ENCODE measurements at regions not wholly inside any gene's neighbourhood (a gene's known extent, or its start where the extent isn't known, plus 50 kb on each side); places are given as distances from the start of the nearest gene placed in this dataset.

DNA sequence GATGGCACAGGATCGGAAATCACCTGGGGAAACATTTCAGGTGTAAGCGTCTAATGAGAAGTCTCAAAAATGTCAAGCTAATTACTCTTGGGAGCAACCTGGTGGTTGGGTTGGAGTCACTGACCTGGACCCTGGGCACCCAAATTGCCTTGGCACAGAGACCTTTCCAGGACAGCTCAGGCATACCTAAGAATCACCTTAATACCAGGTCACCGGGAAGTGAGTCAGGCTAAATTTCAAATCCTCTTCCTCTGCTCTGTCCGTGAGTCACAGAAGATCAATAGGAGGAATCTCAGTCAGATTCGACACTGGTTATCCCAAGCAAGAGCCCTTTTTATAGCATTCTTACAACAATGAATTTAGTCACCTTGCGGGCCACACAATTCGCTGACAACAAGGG, 179.6 kb upstream of the CAMK1G start:
- H3K4me3 ChIP-seq (ENCODE audit: low read depth, low read length) = no peak overlapping the region
- DNase-seq (ENCODE audit: low read depth) = no peak

DNA sequence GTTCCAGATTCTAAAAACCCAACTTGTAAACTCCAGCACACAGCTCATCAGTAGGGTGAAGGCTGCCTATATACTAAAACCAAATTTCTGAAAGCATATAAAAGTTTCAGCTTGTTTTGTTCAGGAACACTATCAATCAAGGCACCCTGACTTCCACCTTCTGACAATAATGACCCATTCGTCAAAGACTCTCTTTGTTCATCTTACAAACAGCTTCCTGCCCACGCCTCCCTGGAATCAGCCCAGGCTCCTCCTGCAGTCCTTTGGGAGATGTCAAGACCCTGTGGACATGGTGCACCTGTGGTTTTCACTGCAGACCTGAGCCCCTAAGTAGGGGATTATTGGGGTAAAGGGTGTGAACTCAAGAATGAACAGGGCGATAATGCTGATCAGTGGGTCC, 178.9 kb upstream of the CAMK1G start:
- TF ChIP-seq, protein P1, sequence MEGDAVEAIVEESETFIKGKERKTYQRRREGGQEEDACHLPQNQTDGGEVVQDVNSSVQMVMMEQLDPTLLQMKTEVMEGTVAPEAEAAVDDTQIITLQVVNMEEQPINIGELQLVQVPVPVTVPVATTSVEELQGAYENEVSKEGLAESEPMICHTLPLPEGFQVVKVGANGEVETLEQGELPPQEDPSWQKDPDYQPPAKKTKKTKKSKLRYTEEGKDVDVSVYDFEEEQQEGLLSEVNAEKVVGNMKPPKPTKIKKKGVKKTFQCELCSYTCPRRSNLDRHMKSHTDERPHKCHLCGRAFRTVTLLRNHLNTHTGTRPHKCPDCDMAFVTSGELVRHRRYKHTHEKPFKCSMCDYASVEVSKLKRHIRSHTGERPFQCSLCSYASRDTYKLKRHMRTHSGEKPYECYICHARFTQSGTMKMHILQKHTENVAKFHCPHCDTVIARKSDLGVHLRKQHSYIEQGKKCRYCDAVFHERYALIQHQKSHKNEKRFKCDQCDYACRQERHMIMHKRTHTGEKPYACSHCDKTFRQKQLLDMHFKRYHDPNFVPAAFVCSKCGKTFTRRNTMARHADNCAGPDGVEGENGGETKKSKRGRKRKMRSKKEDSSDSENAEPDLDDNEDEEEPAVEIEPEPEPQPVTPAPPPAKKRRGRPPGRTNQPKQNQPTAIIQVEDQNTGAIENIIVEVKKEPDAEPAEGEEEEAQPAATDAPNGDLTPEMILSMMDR (IDR thresholded peaks at IDR 0.05; ENCODE audit: low read depth, low read length, missing control alignments) = no peak
- DNase-seq (ENCODE audit: low read depth) = no peak
- no peak overlapping the region for H3K4me3 ChIP-seq (ENCODE audit: low read depth, low read length)

More for the DNA sequence above, 179.6 kb upstream of the CAMK1G start:
- TF ChIP-seq, protein P1 (IDR thresholded peaks at IDR 0.05; ENCODE audit: low read depth, low read length, missing control alignments) = no peak

DNA sequence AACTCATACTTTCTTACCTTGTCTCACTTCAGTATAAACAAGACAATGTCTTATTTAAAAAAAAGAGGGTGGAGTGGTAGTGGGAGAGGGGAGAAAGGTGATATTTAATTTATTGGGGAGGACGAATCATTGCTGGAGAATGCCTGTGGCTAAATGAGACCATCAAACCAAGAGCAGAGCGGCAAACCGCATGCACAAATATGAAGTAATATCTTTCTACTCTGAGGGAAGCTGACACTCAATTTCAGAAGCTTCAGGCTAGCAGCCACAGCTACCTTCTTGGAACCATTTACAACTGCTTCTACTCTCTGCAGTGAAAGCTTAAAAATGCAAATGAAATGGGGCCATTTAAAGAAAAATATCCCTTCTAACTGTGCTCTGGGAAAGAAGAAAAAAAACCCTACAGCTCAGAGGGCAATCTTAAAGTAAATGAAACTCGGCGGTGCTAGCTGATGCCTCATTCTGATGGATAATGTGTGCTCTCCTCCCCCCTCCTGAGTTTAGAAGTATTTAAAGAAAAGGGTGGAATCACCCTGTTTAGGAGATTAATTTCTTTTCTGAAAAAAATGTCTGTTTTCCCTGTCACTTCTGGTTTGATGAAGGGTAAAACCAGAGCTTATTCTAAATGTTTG, 178.2 kb upstream of the CAMK1G start:
- no peak for DNase-seq (ENCODE audit: low read depth)
- H3K4me3 ChIP-seq (ENCODE audit: low read depth, low read length) = no peak overlapping the region
- TF ChIP-seq, protein P1 (IDR thresholded peaks at IDR 0.05; ENCODE audit: low read depth, low read length, missing control alignments) = no peak

DNA sequence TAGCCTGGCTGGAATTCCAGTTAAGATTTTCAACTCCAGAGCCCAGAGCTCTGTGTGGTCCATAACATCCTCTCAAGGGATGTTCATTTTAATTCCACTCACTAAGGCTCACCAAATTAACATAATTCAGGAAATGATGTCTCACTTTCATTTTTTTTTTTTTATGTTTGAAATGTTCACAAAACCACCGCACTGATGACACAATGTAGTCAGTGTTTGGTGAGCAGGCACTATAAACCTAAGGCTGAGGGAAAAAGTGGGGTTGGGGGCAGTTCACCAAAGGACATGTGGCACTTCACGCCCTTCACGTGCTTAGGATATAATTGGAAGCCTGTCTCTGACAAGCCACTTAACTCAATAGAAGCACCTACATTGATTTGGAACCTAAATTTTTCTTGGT, 177.3 kb upstream of the CAMK1G start:
- no peak overlapping the region for H3K4me3 ChIP-seq (ENCODE audit: low read depth, low read length)
- no peak for DNase-seq (ENCODE audit: low read depth)
- TF ChIP-seq, protein P1 (IDR thresholded peaks at IDR 0.05; ENCODE audit: low read depth, low read length, missing control alignments) = no peak

DNA sequence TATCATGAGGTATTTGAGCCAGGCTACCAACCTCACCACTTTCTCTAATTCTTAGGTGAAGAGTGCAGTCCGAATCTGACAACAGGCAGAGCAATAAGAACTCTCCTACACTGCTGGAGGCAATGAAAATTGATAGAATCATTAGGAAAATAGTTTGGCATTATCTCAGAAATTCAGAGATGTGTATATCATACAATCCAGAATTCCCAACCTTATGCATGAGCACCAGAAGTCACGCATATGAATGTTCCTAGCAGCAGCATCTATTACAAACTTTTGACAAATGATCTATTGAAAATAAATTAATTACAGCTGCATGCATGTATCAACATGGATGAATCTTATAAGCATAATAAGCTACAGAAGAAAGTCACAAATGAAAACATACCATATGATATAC, 176.9 kb upstream of the CAMK1G start:
- no peak for DNase-seq (ENCODE audit: low read depth)
- TF ChIP-seq, protein P1 (IDR thresholded peaks at IDR 0.05; ENCODE audit: low read depth, low read length, missing control alignments) = no peak
- no peak overlapping the region for H3K4me3 ChIP-seq (ENCODE audit: low read depth, low read length)

DNA sequence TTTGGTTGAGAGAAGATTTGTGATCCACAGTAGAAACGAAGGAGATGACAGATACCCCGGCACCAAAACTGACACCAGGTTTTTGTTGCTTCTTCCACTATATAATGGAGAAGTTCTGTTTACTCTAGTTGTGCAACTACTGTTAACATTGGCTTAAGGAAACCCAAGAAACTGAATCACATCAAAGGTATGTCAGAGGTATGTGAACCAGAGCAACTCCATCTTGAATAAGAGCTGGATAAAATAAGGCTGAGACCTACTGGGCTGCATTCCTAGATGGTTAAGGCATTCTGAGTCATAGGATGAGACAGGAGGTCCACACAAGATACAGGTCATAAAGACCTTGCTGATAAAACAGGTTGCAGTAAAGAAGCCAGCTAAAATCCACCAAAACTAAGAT, 173.7 kb upstream of the CAMK1G start:
- TF ChIP-seq, protein P1 (IDR thresholded peaks at IDR 0.05; ENCODE audit: low read depth, low read length, missing control alignments) = no peak
- DNase-seq (ENCODE audit: low read depth) = no peak
- H3K4me3 ChIP-seq (ENCODE audit: low read depth, low read length) = no peak overlapping the region

DNA sequence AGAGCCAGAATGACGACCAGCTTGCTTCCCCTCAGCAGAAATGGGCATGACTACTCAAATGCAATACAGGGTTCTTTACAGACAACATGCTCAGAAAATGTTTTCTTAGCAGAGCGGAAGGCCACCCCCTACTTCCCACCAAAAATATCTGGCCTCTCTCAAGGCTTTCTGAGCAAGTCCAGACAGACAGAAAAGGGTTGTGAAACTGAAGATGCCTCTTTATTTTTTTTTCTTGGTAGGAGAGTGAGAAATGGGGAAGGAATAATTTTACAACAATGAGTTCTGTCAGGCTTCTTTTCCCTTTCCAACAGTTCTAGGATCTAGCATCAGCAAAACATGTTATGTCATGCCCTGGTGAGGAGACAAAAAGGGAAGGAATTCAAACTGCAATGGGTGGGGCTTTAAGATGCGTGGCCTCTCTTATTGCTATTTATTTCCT, 172.0 kb upstream of the CAMK1G start:
- TF ChIP-seq, protein P1 (IDR thresholded peaks at IDR 0.05; ENCODE audit: low read depth, low read length, missing control alignments) = no peak
- no peak overlapping the region for H3K4me3 ChIP-seq (ENCODE audit: low read depth, low read length)
- no peak for DNase-seq (ENCODE audit: low read depth)
